T follicular helper cell (primary cell): ENCODE measurements at regions not wholly inside any gene's neighbourhood (a gene's known extent, or its start where the extent isn't known, plus 50 kb on each side); places are given as distances from the start of the nearest gene placed in this dataset.
"Not testable (repeated sequence)": the region's sequence is repeated elsewhere in the genome, so short reads cannot be mapped to it uniquely, and the experiment has no call there.

Experiments used
- DNase-seq: peaks from one replicate; pipeline ENCODE4 v3.0.0-alpha.2; 2020; ENCODE audit warnings: low read depth

- no peak for DNase-seq
These were observed 147.6 kb upstream of the TMEM168 start for GRCh38 chr7:112937651-112938415.

GRCh38 chr7:112933598-112933997, 143.4 kb upstream of the TMEM168 start:
- no peak for DNase-seq

- DNase-seq = no peak
These were observed 140.6 kb upstream of the TMEM168 start for GRCh38 chr7:112930787-112931186.

- DNase-seq = no peak
These were observed 139.2 kb upstream of the TMEM168 start for GRCh38 chr7:112929421-112929820.

GRCh38 chr7:112926018-112926417, 135.8 kb upstream of the TMEM168 start:
- DNase-seq = no peak

GRCh38 chr7:112922546-112922945, 132.4 kb upstream of the TMEM168 start:
- DNase-seq = not testable (repeated sequence)

- not testable (repeated sequence) for DNase-seq
These were observed 126.2 kb upstream of the TMEM168 start for GRCh38 chr7:112916431-112916830.

- no peak for DNase-seq
These were observed 117.9 kb upstream of the TMEM168 start for GRCh38 chr7:112908086-112908485.

- DNase-seq = no peak
These were observed 117.5 kb upstream of the TMEM168 start for GRCh38 chr7:112907658-112908057.

GRCh38 chr7:112905950-112906349, 115.8 kb upstream of the TMEM168 start:
- no peak for DNase-seq

- DNase-seq = no peak
These were observed 115.2 kb upstream of the TMEM168 start for GRCh38 chr7:112905413-112905812.

- no peak for DNase-seq
These were observed 108.5 kb upstream of the TMEM168 start for GRCh38 chr7:112898432-112899290.

GRCh38 chr7:112897839-112898431, 107.7 kb upstream of the TMEM168 start:
- no peak for DNase-seq

GRCh38 chr7:112896026-112896601, 105.9 kb upstream of the TMEM168 start:
- DNase-seq = no peak

GRCh38 chr7:112892263-112892662, 102.1 kb upstream of the TMEM168 start:
- no peak for DNase-seq

GRCh38 chr7:112891698-112892097, 101.5 kb upstream of the TMEM168 start:
- no peak for DNase-seq

- no peak for DNase-seq
These were observed 99.7 kb upstream of the TMEM168 start for GRCh38 chr7:112889834-112890438.

GRCh38 chr7:112889268-112889667, 99.1 kb upstream of the TMEM168 start:
- DNase-seq = no peak

- DNase-seq = no peak
These were observed 98.6 kb upstream of the TMEM168 start for GRCh38 chr7:112888781-112889180.

GRCh38 chr7:112887976-112888375, 97.8 kb upstream of the TMEM168 start:
- no peak for DNase-seq

- DNase-seq = no peak
These were observed 97.1 kb upstream of the TMEM168 start for GRCh38 chr7:112887337-112887736.

GRCh38 chr7:112886208-112886607, 96.0 kb upstream of the TMEM168 start:
- DNase-seq = no peak
